Ramos (cell line): ENCODE measurements at regions not wholly inside any gene's neighbourhood (a gene's known extent, or its start where the extent isn't known, plus 50 kb on each side); places are given as distances from the start of the nearest gene placed in this dataset.
"Not testable (repeated sequence)": the region's sequence is repeated elsewhere in the genome, so short reads cannot be mapped to it uniquely, and the experiment has no call there.

Source experiments
- in situ Hi-C: fragments of 300-500 bp; cut with MboI; formaldehyde crosslinking; loops from one replicate; pipeline ENCODE4 v1.14.3; 2022; ENCODE audit warnings: low sequenced_read_pairs; ENCODE audit not compliant: unreplicated experiment

- in situ Hi-C loops = no loop called here
Measured at GRCh38 chr4:130034876-130035275, 938.9 kb downstream of the C4orf33 start.

- in situ Hi-C loops = no loop called here
Measured at GRCh38 chr4:130035391-130035790, 939.4 kb downstream of the C4orf33 start.

GRCh38 chr4:130037866-130038265 lies 941.9 kb downstream of the C4orf33 start:
- in situ Hi-C loops = not testable (repeated sequence)

GRCh38 chr4:130038540-130038939 lies 942.6 kb downstream of the C4orf33 start:
- in situ Hi-C loops = not testable (repeated sequence)

GRCh38 chr4:130043732-130044160 lies 947.8 kb downstream of the C4orf33 start:
- in situ Hi-C loops = no loop called here

- in situ Hi-C loops = no loop called here
Measured at GRCh38 chr4:130044788-130045531, 949.0 kb downstream of the C4orf33 start.

GRCh38 chr4:130053723-130054122 lies 957.8 kb downstream of the C4orf33 start:
- in situ Hi-C loops = no loop called here

GRCh38 chr4:130054908-130055307 lies 959.0 kb downstream of the C4orf33 start:
- in situ Hi-C loops = no loop called here

- in situ Hi-C loops = no loop called here
Measured at GRCh38 chr4:130056286-130056685, 960.3 kb downstream of the C4orf33 start.

GRCh38 chr4:130064471-130064870 lies 968.5 kb downstream of the C4orf33 start:
- in situ Hi-C loops = no loop called here

- in situ Hi-C loops = no loop called here
Measured at GRCh38 chr4:130067419-130067818, 971.5 kb downstream of the C4orf33 start.

GRCh38 chr4:130068072-130068471 lies 972.1 kb downstream of the C4orf33 start:
- in situ Hi-C loops = no loop called here

- in situ Hi-C loops = no loop called here
Measured at GRCh38 chr4:130071746-130072145, 975.8 kb downstream of the C4orf33 start.

- in situ Hi-C loops = no loop called here
Measured at GRCh38 chr4:130073145-130073790, 977.3 kb downstream of the C4orf33 start.

- in situ Hi-C loops = no loop called here
Measured at GRCh38 chr4:130074096-130074495, 978.1 kb downstream of the C4orf33 start.

GRCh38 chr4:130077275-130077674 lies 981.3 kb downstream of the C4orf33 start:
- in situ Hi-C loops = no loop called here

- in situ Hi-C loops = not testable (repeated sequence)
Measured at GRCh38 chr4:130079027-130079426, 983.1 kb downstream of the C4orf33 start.

- in situ Hi-C loops = no loop called here
Measured at GRCh38 chr4:130080872-130081451, 985.0 kb downstream of the C4orf33 start.

- in situ Hi-C loops = no loop called here
Measured at GRCh38 chr4:130090427-130090826, 994.5 kb downstream of the C4orf33 start.

- in situ Hi-C loops = no loop called here
Measured at GRCh38 chr4:130092187-130093015, 996.4 kb downstream of the C4orf33 start.

GRCh38 chr4:130099105-130099504 lies 1003.2 kb downstream of the C4orf33 start:
- in situ Hi-C loops = no loop called here
